ENCODE measurements at regions not wholly inside any gene's neighbourhood (a gene's known extent, or its start where the extent isn't known, plus 50 kb on each side); places are given as distances from the start of the nearest gene placed in this dataset.

DNA sequence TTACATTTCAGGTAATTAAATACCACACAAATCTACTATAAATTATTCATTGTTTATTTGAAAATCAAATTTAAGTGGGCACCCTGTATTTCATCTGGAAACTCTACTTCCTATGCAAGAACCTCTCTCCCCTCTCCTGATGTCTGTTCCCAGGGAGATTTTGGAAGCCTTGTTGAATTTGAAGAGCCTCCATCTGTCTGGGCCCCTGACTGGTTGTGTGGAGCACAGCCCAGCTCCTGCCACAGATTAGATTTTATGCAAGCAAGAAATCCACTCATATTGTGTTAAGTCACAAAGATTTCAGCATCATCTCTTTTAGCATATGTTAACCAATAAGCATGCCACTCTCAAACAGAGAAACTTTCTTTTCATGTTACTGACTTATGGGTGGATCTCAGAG, 451.2 kb downstream of the TFAP2B start:
- no peak for TF ChIP-seq GATA2 (IDR thresholded peaks at IDR 0.05; ENCODE audit: low read depth, low read length)
- no peak for TF ChIP-seq GATA3 (IDR thresholded peaks at IDR 0.05; ENCODE audit: low read depth, low read length)

All from SH-SY5Y (cell line).